22Rv1 (cell line): ENCODE measurements at regions not wholly inside any gene's neighbourhood (a gene's known extent, or its start where the extent isn't known, plus 50 kb on each side); places are given as distances from the start of the nearest gene placed in this dataset.

Experiments
- H3K27ac ChIP-seq: fragments of 450-650 bp; 2 replicates; pipeline ENCODE4 v1.5.1; 2017
- CTCF ChIP-seq: fragments of 450-650 bp; IDR thresholded peaks from 2 replicates; pipeline ENCODE4 v1.5.1; 2017; ENCODE audit warnings: mild to moderate bottlenecking
- ZFX ChIP-seq: fragments of 450-650 bp; IDR thresholded peaks from 2 replicates; pipeline ENCODE4 v1.6.1; 2017; ENCODE audit warnings: antibody characterized with exemption, borderline replicate concordance

- H3K27ac ChIP-seq = peak overlapping the region; percentile 46
These were observed 226.5 kb downstream of the MAFB start for GRCh38 chr20:40462566-40462965.

DNA sequence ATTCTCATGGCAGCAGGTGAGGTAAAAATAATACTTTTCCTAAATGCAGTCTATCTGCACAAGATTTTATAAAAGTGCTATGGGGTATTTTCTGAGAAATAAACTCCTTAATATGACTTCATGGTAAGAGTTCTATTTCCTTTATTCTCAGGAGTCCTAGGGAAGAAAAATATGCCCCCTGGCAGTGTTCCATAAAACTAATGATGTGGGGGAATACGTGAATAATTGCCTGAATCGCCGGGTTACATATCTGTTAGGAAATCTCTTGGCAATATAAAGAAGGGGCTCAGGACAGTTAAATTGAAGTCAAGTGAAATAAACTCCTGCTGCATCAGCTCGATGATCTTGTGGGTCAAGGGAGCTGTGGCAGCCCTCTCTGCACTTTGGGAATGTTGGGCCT, 229.7 kb downstream of the MAFB start:
- no peak overlapping the region for H3K27ac ChIP-seq
- TF ChIP-seq ZFX (no peak), CTCF (no peak)

More at GRCh38 chr20:40462566-40462965, 226.5 kb downstream of the MAFB start:
- TF ChIP-seq CTCF (no peak), ZFX (no peak)

GRCh38 chr20:40457404-40457803, 231.6 kb downstream of the MAFB start:
- TF ChIP-seq CTCF (no peak), ZFX (no peak)
- H3K27ac ChIP-seq = no peak overlapping the region

DNA sequence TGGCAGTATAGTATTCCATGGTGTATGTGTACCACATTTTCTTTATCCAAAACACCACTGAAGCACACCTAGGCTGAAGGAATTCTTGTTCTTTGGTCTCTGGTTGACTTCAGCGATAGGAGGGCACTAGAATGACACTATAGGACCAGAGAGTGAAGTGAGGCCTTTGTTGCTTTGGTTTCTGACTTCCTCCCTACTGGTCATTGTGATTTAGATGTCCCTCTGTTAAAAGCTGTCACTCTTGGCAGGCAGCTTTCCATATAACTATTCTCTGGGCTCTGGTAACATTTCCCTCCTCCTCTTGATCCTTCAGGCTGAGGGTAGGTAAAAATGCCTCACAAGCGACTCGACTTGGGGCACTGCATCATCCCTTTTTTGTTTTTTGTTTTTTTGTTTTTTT, 236.3 kb downstream of the MAFB start:
- no peak overlapping the region for H3K27ac ChIP-seq
- TF ChIP-seq ZFX = no peak
- TF ChIP-seq CTCF = no peak

DNA sequence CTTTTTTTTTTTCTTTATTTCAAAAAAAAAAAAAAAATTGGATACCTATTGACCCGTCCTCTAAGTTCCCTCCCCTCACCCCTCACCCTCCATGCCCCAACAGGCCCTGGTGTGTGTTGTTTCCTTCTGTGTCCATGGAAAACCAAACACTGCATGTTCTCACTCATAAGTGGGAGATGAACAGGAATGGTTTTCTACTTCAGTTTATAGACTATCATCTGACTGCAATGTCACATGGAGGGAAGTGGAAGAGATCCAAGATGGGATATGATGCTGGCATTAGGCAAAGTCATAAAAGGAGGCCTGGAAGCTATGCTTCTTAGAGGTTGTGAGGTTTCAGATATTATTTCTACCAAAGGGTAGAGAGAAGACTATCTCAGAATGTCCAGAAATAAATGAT, 237.5 kb downstream of the MAFB start:
- no peak overlapping the region for H3K27ac ChIP-seq
- TF ChIP-seq ZFX (no peak), CTCF (no peak)

DNA sequence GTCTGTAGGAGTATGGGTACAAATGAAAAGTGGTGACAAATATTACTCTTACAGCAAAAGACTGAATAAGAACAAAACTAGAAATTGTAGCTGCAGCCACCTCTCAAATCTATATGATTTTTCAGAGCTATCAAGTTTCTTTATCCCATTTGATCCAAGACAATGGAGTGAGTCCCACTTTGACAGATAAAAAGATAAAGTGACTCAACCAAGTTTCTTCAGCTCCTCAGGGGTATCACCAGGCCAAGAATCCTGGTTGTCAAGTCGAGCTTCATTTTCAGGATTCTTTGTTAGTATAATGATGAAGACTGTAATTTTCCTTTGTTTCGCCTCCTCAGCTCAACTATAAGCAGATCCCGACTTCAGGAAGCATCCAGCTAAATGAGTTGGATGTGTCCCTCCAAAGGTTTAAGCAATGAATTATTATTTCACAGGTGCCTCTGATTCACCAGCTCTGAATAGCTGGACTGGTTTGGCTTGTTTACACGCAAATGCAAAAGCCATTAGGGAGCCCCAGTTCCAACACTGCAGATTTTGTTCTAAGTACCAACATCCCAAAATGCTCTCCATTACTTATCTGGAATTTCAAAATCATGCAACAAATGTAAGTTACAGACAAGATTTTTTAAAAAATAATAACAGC, 238.9 kb downstream of the MAFB start:
- no peak overlapping the region for H3K27ac ChIP-seq
- TF ChIP-seq CTCF (no peak), ZFX (no peak)

- TF ChIP-seq ZFX (no peak), CTCF (no peak)
- no peak overlapping the region for H3K27ac ChIP-seq
These were observed 239.8 kb downstream of the MAFB start for GRCh38 chr20:40449144-40449690.
